HG03558 (cell line): ENCODE measurements at regions not wholly inside any gene's neighbourhood (a gene's known extent, or its start where the extent isn't known, plus 50 kb on each side); places are given as distances from the start of the nearest gene placed in this dataset.
"Not testable (repeated sequence)": the region's sequence is repeated elsewhere in the genome, so short reads cannot be mapped to it uniquely, and the experiment has no call there.

Experiments used
- ATAC-seq: cut with Tn5 transposase; IDR thresholded peaks from one replicate; pipeline ENCODE4 v1.9.1; 2021; ENCODE audit warnings: moderate number of reproducible peaks; ENCODE audit not compliant: unreplicated experiment; ENCODE audit errors: extremely low read depth

GRCh38 chr4:161329852-161330251, 833.9 kb downstream of the FSTL5 start:
- ATAC-seq, result no peak

DNA sequence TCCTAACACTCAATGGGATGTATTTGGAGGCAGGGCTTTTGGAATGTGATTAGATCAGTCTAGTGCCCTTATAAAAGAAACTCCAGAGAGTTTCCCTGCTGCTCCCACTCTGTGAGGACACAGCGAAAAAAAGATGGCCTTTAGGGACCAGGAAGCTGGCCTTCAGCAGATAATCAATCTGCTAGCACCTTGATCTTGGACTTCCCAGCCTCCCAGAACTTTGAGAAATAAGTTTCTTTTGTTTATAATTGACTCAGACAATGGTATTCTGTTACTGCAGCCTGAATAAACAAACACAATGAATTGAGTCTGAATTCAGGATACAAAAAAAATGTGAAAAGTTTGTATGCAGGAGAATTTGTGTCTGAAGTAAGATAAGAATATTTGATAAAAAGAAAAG, 842.1 kb downstream of the FSTL5 start:
- no peak for ATAC-seq

DNA sequence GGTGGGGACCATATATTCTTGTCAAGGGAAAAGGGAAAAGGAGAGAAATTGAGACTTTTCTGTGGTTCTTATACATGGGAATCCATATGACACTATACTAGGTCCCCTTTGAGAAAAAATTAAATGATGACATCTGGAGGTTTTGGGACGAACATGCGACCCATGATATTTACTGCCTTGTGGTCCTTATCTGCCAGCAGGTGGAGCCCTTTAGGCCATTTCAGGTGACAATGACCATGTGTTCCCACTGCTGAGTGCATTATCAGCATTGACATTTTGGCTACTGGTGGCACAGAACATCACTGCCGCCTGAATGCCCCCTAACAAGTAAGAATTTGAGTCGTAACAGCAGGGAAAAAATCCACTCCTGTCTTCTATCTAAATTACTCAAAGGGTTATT, 843.4 kb downstream of the FSTL5 start:
- ATAC-seq, result no peak

- no peak for ATAC-seq
Measured at GRCh38 chr4:161317000-161317399, 846.8 kb downstream of the FSTL5 start.

DNA sequence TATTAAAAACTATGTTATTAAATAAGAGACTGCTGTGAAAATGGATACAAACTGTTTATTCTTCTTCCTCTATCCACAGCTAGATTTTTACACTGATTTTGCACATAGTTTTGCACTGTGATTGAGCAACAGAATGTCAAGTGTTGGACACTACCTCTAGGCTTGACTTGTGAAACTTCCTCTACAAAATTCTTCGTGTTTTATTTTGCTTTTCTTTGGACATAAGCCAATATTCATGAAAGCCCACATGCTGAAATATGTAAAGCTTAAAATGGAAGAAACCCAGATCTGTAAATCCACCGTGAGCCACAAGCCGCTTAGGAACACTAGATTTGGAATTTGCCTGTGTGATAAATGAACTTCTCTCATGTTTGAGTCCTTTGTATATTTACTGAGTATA, 849.4 kb downstream of the FSTL5 start:
- no peak for ATAC-seq

DNA sequence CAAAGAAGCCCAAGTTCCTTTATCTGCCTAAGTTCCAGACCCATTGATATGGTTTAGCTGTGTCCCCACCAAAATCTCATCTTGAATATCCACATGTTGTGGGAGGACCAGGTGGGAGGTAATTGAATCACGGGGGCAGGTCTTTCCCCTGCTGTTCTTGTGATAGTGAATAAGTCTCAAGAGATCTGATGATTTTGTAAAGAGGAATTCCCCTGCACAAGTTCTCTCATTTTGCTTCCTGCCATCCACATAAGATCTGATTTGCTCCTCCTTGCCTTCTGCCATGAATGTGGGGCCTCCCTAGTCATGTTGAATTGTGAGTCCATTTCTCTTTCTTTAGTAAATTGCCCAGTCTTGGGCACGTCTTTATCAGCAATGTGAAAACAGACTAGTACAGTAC, 860.2 kb downstream of the FSTL5 start:
- ATAC-seq, result no peak

- ATAC-seq, result no peak
Measured at GRCh38 chr4:161291222-161291621, 872.6 kb downstream of the FSTL5 start.

GRCh38 chr4:161287678-161288352, 876.0 kb downstream of the FSTL5 start:
- no peak for ATAC-seq

DNA sequence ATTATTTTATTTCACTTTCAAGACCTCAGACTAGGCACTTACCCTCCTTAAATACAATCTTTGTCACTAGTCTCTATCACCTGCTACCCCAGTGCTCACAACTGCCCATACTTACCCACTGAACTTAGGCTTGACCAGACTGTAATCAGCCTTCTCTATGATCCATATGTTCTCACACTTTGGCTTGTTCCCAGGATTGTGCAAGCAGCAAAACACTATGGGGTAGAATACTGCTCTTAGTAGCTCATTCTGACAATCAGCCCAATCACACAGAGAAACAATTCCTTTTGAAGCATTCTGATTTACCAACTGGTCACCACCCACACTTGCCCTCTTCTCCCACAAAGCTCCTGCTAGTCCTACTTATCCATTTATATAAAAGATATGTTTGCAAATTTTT, 878.3 kb downstream of the FSTL5 start:
- ATAC-seq, result no peak

DNA sequence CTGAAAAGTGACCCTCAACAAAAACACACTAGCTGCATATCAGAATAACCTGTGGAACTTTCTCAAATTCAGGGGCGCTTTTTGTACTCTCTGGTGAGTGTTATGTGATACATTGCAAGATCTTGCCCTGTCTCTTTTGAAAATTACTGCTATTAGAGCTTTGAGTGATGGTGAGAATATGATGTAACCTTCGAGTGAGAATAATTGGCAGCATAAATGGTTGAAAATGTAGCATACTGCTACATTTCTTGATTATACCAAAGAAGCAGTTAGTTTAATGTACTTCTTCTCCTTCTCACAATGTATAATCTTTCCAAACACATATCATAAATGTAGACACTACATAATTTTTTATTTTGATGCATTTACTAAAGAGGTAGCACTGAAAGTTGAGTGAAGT, 882.9 kb downstream of the FSTL5 start:
- no peak for ATAC-seq

- ATAC-seq, result no peak
Measured at GRCh38 chr4:161279095-161279494, 884.7 kb downstream of the FSTL5 start.

DNA sequence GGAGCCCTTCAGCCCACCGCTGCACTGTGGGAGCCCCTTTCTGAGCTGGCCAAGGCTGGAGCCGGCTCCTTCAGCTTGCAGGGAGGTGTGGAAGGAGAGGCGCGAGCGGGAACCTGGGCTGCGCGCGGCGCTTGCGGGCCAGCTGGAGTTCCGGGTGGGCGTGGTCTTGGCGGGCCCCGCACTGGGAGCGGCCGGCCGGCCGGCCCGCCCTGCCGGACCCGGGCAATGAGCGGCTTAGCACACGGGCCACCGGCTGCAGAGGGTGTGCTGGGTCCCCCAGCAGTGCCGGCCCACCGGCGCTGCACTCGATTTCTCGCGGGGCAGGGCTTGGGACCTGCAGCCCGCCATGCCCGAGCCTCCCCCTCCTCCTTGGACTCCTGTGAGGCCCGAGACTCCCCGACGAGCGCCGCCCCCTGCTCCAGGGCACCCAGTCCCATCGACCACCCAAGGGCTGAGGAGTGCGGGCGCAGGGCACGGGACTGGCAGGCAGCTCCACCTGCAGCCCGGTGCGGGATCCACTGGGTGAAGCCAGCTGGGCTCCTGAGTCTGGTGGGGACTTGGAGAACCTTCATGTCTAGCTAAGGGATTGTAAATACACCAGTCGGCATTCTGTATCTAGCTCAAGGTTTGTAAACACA, 886.5 kb downstream of the FSTL5 start:
- ATAC-seq, result not testable (repeated sequence)

GRCh38 chr4:161273607-161274006, 890.2 kb downstream of the FSTL5 start:
- ATAC-seq, result no peak

DNA sequence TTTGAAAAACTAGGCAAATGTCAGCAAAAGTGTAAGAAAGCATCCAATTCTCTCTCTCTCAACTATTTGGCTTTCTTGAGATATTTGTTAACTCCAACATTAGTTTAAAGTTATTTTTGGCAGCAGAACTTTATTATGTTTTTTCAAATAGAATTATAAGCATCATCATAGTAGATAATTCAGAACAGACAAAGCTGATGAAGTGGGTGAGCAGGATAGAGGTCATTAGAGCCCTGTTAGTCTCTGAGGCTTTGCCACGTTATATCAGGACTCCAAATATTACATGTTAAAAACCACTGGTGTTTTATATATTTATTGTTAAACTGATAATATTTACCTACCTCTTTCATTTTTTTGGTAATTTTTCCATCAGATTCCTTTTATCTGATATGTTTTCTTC, 903.0 kb downstream of the FSTL5 start:
- no peak for ATAC-seq

DNA sequence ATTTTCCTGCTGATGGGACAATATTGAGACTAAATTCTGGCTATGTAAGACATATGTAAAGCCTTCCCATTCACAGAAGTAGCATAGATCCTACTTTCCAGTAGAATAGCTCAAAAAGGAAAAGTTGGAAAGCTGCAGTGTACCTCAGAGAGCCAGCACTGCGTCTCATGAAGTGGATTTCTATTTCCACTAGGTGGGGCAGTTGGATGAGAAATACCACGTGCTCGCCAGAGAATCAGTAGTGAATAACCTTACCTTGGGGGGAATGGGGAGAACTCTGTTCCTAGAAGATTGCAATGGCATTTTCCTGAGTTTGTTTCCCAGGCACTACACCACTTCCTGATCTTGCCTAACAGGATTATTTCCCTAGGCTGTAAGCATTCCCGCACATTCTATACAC, 907.1 kb downstream of the FSTL5 start:
- ATAC-seq, result no peak

- ATAC-seq, result no peak
Measured at GRCh38 chr4:161256172-161256571, 907.6 kb downstream of the FSTL5 start.

- no peak for ATAC-seq
Measured at GRCh38 chr4:161254375-161254774, 909.4 kb downstream of the FSTL5 start.

DNA sequence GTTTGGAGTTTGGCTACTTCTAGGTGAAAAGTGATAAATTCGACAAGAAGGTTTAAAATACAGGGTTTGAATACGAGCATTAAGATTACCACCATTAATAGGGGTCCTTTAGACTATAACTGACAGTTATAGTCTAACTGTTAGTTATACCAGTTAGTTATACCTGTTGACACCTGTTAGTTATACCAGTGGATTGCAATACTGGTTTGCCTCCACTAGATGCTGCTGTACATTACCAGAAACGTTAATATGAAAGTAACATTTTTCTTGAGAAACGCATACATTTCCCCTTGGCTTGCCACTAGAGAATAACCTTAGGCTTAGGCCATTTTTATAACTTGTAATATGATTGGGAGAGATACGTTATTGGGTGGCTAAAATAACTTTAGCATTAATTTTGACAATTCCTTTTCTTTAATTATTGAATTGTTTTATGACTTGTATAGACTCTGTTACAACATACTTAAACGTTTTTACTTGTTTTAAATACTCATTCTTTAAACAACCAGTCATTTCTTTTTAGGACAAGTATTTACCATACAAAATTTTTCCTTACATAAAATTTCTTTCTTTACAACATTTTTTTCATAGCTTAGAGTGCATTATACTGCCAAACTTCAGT, 911.2 kb downstream of the FSTL5 start:
- ATAC-seq, result no peak

- no peak for ATAC-seq
Measured at GRCh38 chr4:161249779-161250440, 913.9 kb downstream of the FSTL5 start.

- no peak for ATAC-seq
Measured at GRCh38 chr4:161248880-161249279, 914.9 kb downstream of the FSTL5 start.

DNA sequence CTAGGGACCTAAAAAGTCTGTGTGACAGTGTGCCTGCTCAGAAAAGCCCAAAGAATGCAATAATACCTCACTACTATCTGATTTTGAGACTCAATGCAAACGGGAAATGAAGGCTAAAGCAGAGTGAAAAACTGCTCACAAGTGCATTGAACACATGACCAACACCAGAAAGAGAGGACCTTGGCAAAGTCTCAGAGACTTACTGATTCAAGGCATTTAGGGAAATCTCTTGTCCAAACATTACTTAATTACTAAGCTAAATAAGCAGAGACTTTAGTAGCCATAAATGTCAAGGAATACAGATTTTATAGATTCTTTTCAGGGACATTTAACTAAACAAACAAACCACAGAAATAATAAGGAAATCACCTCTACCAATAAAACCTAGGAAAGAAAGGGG, 916.0 kb downstream of the FSTL5 start:
- no peak for ATAC-seq
